ENCODE measurements at regions not wholly inside any gene's neighbourhood (a gene's known extent, or its start where the extent isn't known, plus 50 kb on each side); places are given as distances from the start of the nearest gene placed in this dataset.

DNA sequence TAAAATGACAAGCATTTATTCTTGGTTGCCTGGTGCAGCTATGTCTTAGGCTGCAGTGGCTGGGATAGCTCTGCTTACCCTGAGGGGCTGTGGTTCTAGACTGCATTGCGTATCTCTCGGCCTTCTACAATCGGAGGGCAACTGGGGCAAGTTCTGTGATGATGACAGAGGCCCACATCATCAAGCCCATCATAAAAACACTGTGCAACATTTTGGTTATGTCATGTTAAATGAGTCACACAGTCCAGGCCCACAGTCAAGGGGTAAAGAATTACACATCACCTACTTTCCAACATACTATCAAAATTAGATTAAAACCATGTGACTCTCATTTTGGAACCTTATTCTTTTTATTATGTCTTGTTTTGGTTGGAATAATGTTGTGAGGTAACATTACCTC is 120.2 kb upstream of the GUCY1A1 start:
- TF ChIP-seq, protein P1, sequence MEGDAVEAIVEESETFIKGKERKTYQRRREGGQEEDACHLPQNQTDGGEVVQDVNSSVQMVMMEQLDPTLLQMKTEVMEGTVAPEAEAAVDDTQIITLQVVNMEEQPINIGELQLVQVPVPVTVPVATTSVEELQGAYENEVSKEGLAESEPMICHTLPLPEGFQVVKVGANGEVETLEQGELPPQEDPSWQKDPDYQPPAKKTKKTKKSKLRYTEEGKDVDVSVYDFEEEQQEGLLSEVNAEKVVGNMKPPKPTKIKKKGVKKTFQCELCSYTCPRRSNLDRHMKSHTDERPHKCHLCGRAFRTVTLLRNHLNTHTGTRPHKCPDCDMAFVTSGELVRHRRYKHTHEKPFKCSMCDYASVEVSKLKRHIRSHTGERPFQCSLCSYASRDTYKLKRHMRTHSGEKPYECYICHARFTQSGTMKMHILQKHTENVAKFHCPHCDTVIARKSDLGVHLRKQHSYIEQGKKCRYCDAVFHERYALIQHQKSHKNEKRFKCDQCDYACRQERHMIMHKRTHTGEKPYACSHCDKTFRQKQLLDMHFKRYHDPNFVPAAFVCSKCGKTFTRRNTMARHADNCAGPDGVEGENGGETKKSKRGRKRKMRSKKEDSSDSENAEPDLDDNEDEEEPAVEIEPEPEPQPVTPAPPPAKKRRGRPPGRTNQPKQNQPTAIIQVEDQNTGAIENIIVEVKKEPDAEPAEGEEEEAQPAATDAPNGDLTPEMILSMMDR (IDR thresholded peaks at IDR 0.05 in 2 of 3, conservative IDR thresholded peaks at IDR 0.05 in 1 of 3; ENCODE audit: insufficient read depth in 2 of 3, low read depth in 1 of 3, low read length in 3 of 3): no peak
- TF ChIP-seq CHD4 (IDR thresholded peaks at IDR 0.05; ENCODE audit: insufficient read depth, insufficient replicate concordance, low read depth, low read length, poor library complexity, severe bottlenecking): no peak

All from K562 (cell line).